ENCODE measurements at regions not wholly inside any gene's neighbourhood (a gene's known extent, or its start where the extent isn't known, plus 50 kb on each side); places are given as distances from the start of the nearest gene placed in this dataset.

DNA sequence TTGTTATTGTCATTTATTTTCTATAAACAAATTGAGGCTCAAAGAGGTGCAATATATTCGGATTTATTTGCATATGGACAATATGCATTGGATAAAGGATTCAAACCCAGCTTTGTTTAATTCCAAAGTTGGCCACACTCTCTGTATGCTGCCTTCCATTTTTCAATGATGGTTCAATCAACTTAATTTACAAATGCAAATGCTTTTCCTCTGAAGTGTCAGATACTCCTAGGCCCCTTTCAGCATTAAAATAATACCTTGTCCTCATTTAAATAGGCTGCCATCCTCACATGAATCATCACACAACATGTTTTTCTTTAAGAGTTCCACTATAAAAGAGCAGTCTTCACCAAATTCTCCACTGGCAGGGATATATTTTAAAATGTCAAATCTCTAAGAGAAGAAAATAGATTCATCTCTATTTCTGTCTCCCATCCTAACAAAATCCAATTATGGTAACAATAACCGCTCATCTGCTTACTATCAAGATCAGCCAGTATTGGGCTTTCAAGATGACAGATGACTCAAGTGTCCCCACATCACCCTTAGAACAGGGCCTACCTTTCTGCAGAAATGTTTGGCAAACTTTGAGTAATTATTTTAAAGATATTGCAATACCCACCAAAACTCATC lies 114.8 kb downstream of the SCG2 start:
- in situ Hi-C loops (cut with HindIII; ENCODE audit: extremely low pct_ligation_motif_present, low pct_unique_long_range_greater_than_20kb) (no loop called here), intact Hi-C loops (cut with micrococcal nuclease; ENCODE audit: unreplicated experiment) (no loop called here)
- no peaks in the 10 kb centered on the region for H3K79me2 ChIP-seq (ENCODE audit: insufficient read depth, low read length)
- no peaks in the 10 kb centered on the region for H3K36me3 ChIP-seq (replicated peaks in 1 of 2; ENCODE audit: control insufficient read depth in 1 of 2, insufficient read depth in 2 of 2, low read length in 2 of 2)
- H3K27me3 ChIP-seq (ENCODE audit: control insufficient read depth in 1 of 2, insufficient read depth in 2 of 2, low read length in 2 of 2) = no peaks in the 10 kb centered on the region
- no peak for TF ChIP-seq HES4 (CRISPR knock-in tag; IDR thresholded peaks at IDR 0.05; ENCODE audit: borderline replicate concordance)
- TF ChIP-seq PHF21A (CRISPR knock-in tag; IDR thresholded peaks at IDR 0.05) = no peak
- TF ChIP-seq HNF4A (CRISPR knock-in tag; IDR thresholded peaks at IDR 0.05) = no peak
- TF ChIP-seq ZNF563 (CRISPR knock-in tag; IDR thresholded peaks at IDR 0.05) = no peak
- TF ChIP-seq PRDM15 (CRISPR knock-in tag; IDR thresholded peaks at IDR 0.05) = no peak
- no peak for TF ChIP-seq ZNF335 (CRISPR knock-in tag; IDR thresholded peaks at IDR 0.05)
- no peak for TF ChIP-seq SUZ12 (IDR thresholded peaks at IDR 0.05; ENCODE audit: low read depth, low read length)
- no peak for TF ChIP-seq BRD4 (CRISPR knock-in tag; IDR thresholded peaks at IDR 0.05)
- no peak for TF ChIP-seq GPN1 (CRISPR knock-in tag; IDR thresholded peaks at IDR 0.05; ENCODE audit: borderline replicate concordance)
- no TSS peak for BruUV-seq (replicated peaks)
- no peak overlapping the region for H3K27ac ChIP-seq (ENCODE audit: extremely low read length, insufficient read depth, low read length)
- H3K4me2 ChIP-seq (ENCODE audit: low read depth, low read length) = no peak overlapping the region
- H3K9ac ChIP-seq (ENCODE audit: insufficient read depth, low read depth, low read length) = no peak overlapping the region
- ATAC-seq = no peak
- H3K4me3 ChIP-seq (replicated peaks in 1 of 3; ENCODE audit: insufficient read depth in 1 of 3, low read depth in 2 of 3, low read length in 3 of 3) = no peak overlapping the region
- no peaks in the 10 kb centered on the region for H3K9me3 ChIP-seq (ENCODE audit: low read length)
- H3K4me1 ChIP-seq (ENCODE audit: insufficient read depth, low read length) = no peaks in the 10 kb centered on the region
- no peak for DNase-seq (ENCODE audit: low spot score)
- no peaks in the 10 kb centered on the region for H4K20me1 ChIP-seq (ENCODE audit: insufficient read depth, low read length)
- POLR2A ChIA-PET = no interaction called here
- no peak overlapping the region for H2AFZ ChIP-seq (ENCODE audit: low read length)
- 42% methylated on average over 2 of the region's 2 CpGs for WGBS (ENCODE audit: low lambda C conversion rate)
- CTCF ChIA-PET (ENCODE audit: low intra/inter-chr PET ratio, low total read pairs) = no interaction called here
- FAIRE-seq = no peak

Data from HepG2 (cell line).